ENCODE measurements at regions not wholly inside any gene's neighbourhood (a gene's known extent, or its start where the extent isn't known, plus 50 kb on each side); places are given as distances from the start of the nearest gene placed in this dataset.

GRCh38 chr13:53907891-53908290, 879.3 kb downstream of the OLFM4 start:
- TF ChIP-seq SIN3A (IDR thresholded peaks at IDR 0.05; ENCODE audit: borderline replicate concordance, insufficient read depth, low read depth, low read length) (no peak), CTCF (IDR thresholded peaks at IDR 0.05) (no peak)

Measured in Panc1 (cell line).